ENCODE measurements at regions not wholly inside any gene's neighbourhood (a gene's known extent, or its start where the extent isn't known, plus 50 kb on each side); places are given as distances from the start of the nearest gene placed in this dataset.

GRCh38 chr12:64983771-64984278 is 137.3 kb downstream of the WIF1 start:
- no peaks in the 10 kb centered on the region for H3K4me1 ChIP-seq (replicated peaks)
- H3K4me3 ChIP-seq = no peak overlapping the region
- no peaks in the 10 kb centered on the region for H3K9me3 ChIP-seq (replicated peaks)
- DNase-seq (ENCODE audit: low read depth in 1 of 2, low spot score in 2 of 2) = no peak
- H3K27ac ChIP-seq = no peak overlapping the region
- H3K27me3 ChIP-seq (replicated peaks) = no peaks in the 10 kb centered on the region
- no peaks in the 10 kb centered on the region for H3K36me3 ChIP-seq

GRCh38 chr12:64991121-64991611 is 129.9 kb downstream of the WIF1 start:
- no peaks in the 10 kb centered on the region; the same call in 1 of the 2 replicates for H3K9me3 ChIP-seq (replicated peaks)
- no peaks in the 10 kb centered on the region for H3K27me3 ChIP-seq (replicated peaks)
- H3K4me3 ChIP-seq = no peak overlapping the region; the same call in 1 of the 2 replicates
- no peaks in the 10 kb centered on the region for H3K36me3 ChIP-seq
- peaks cover 36% of the 10 kb centered on the region for H3K4me1 ChIP-seq (replicated peaks)
- H3K27ac ChIP-seq = peak overlapping the region; percentile 6; the same call in 1 of the 2 replicates
- DNase-seq (ENCODE audit: low read depth in 1 of 2, low spot score in 2 of 2) = peak in 1 of 2 experiments; percentile 15

GRCh38 chr12:64992116-64992515 is 129.0 kb downstream of the WIF1 start:
- Histone ChIP-seq H3K36me3 (no peaks in the 10 kb centered on the region), H3K4me3 (peak overlapping the region; percentile 11; the same call in 1 of the 2 replicates), H3K9me3 (replicated peaks) (no peaks in the 10 kb centered on the region; the same call in 1 of the 2 replicates), H3K4me1 (replicated peaks) (peaks cover 36% of the 10 kb centered on the region), H3K27ac (peak overlapping the region; percentile 32), H3K27me3 (replicated peaks) (no peaks in the 10 kb centered on the region)
- peak in 1 of 2 experiments; percentile 11 for DNase-seq (ENCODE audit: low read depth in 1 of 2, low spot score in 2 of 2)

- DNase-seq (ENCODE audit: low read depth in 1 of 2, low spot score in 2 of 2) = peak; percentile 52 to 56
These were observed 128.5 kb downstream of the WIF1 start for GRCh38 chr12:64992641-64993040.

GRCh38 chr12:64993461-64993860 is 127.6 kb downstream of the WIF1 start:
- H3K36me3 ChIP-seq = no peaks in the 10 kb centered on the region
- no peaks in the 10 kb centered on the region for H3K27me3 ChIP-seq (replicated peaks)
- peak in 1 of 2 experiments; percentile 20 for DNase-seq (ENCODE audit: low read depth in 1 of 2, low spot score in 2 of 2)
- H3K4me3 ChIP-seq = no peak overlapping the region
- H3K27ac ChIP-seq = no peak overlapping the region
- no peaks in the 10 kb centered on the region; the same call in 1 of the 2 replicates for H3K9me3 ChIP-seq (replicated peaks)
- H3K4me1 ChIP-seq (replicated peaks) = peaks cover 36% of the 10 kb centered on the region

More at GRCh38 chr12:64992641-64993040, 128.5 kb downstream of the WIF1 start:
- peak overlapping the region; percentile 32 for H3K27ac ChIP-seq
- peaks cover 36% of the 10 kb centered on the region for H3K4me1 ChIP-seq (replicated peaks)
- H3K4me3 ChIP-seq = peak overlapping the region; percentile 11; the same call in 1 of the 2 replicates
- H3K36me3 ChIP-seq = no peaks in the 10 kb centered on the region
- no peaks in the 10 kb centered on the region; the same call in 1 of the 2 replicates for H3K9me3 ChIP-seq (replicated peaks)
- H3K27me3 ChIP-seq (replicated peaks) = no peaks in the 10 kb centered on the region

- no peaks in the 10 kb centered on the region; the same call in 1 of the 2 replicates for H3K9me3 ChIP-seq (replicated peaks)
- no peaks in the 10 kb centered on the region for H3K36me3 ChIP-seq
- H3K27ac ChIP-seq = no peak overlapping the region
- peaks cover 31% of the 10 kb centered on the region for H3K4me1 ChIP-seq (replicated peaks)
- no peaks in the 10 kb centered on the region for H3K27me3 ChIP-seq (replicated peaks)
- no peak overlapping the region for H3K4me3 ChIP-seq
- DNase-seq (ENCODE audit: low read depth in 1 of 2, low spot score in 2 of 2) = no peak
These were observed 125.3 kb downstream of the WIF1 start for GRCh38 chr12:64995816-64996215.

GRCh38 chr12:64997858-64998257 is 123.2 kb downstream of the WIF1 start:
- no peaks in the 10 kb centered on the region for H3K27me3 ChIP-seq (replicated peaks)
- no peak overlapping the region for H3K27ac ChIP-seq
- DNase-seq (ENCODE audit: low read depth in 1 of 2, low spot score in 2 of 2) = no peak
- peaks cover 10% of the 10 kb centered on the region for H3K4me1 ChIP-seq (replicated peaks)
- H3K4me3 ChIP-seq = no peak overlapping the region
- no peaks in the 10 kb centered on the region; the same call in 1 of the 2 replicates for H3K9me3 ChIP-seq (replicated peaks)
- no peaks in the 10 kb centered on the region for H3K36me3 ChIP-seq

GRCh38 chr12:64998371-64999147 is 122.5 kb downstream of the WIF1 start:
- Histone ChIP-seq H3K36me3 (no peaks in the 10 kb centered on the region), H3K4me1 (replicated peaks) (peaks cover 3% of the 10 kb centered on the region), H3K27ac (no peak overlapping the region), H3K27me3 (replicated peaks) (no peaks in the 10 kb centered on the region), H3K9me3 (replicated peaks) (no peaks in the 10 kb centered on the region; the same call in 1 of the 2 replicates), H3K4me3 (no peak overlapping the region)
- DNase-seq (ENCODE audit: low read depth in 1 of 2, low spot score in 2 of 2) = no peak

GRCh38 chr12:64999148-64999425 is 122.0 kb downstream of the WIF1 start:
- Histone ChIP-seq H3K36me3 (no peaks in the 10 kb centered on the region), H3K27me3 (replicated peaks) (no peaks in the 10 kb centered on the region), H3K27ac (no peak overlapping the region), H3K9me3 (replicated peaks) (no peaks in the 10 kb centered on the region; the same call in 1 of the 2 replicates), H3K4me1 (replicated peaks) (peaks cover under 1% of the 10 kb centered on the region; the same call in 1 of the 2 replicates), H3K4me3 (no peak overlapping the region)
- no peak for DNase-seq (ENCODE audit: low read depth in 1 of 2, low spot score in 2 of 2)
